ENCODE measurements at regions not wholly inside any gene's neighbourhood (a gene's known extent, or its start where the extent isn't known, plus 50 kb on each side); places are given as distances from the start of the nearest gene placed in this dataset.

- TF ChIP-seq EP300 (IDR thresholded peaks at IDR 0.05) (no peak), POLR2A (IDR thresholded peaks at IDR 0.05) (no peak)
Observed at GRCh38 chr11:134742956-134743819, 331.1 kb upstream of the B3GAT1 start.
